ENCODE measurements at regions not wholly inside any gene's neighbourhood (a gene's known extent, or its start where the extent isn't known, plus 50 kb on each side); places are given as distances from the start of the nearest gene placed in this dataset.

- no peaks in the 10 kb centered on the region for H3K4me1 ChIP-seq (ENCODE audit: control insufficient read depth, insufficient read depth, low read length)
- Mint-ChIP-seq H3K27me3 (ENCODE audit: insufficient read depth) (no peaks in the 10 kb centered on the region), H3K9me3 (peaks cover 14% of the 10 kb centered on the region), H3K36me3 (ENCODE audit: low read depth) (peaks cover 5% of the 10 kb centered on the region), H3K4me3 (no peak overlapping the region), H3K27ac (no peak overlapping the region), H3K4me1 (peaks cover 18% of the 10 kb centered on the region)
- peaks cover 10% of the 10 kb centered on the region for H3K9me3 ChIP-seq (ENCODE audit: control insufficient read depth, low read length)
- no peaks in the 10 kb centered on the region for H3K27me3 ChIP-seq (ENCODE audit: control insufficient read depth, insufficient read depth, low read length, poor library complexity, severe bottlenecking)
- no peaks in the 10 kb centered on the region for H3K36me3 ChIP-seq (ENCODE audit: control insufficient read depth, insufficient read depth, low read length)
- WGBS, 2 experiments (ENCODE audit: insufficient coverage in 1 of 2, insufficient read length in 1 of 2), result 87% methylated on average over 3 of the region's 3 CpGs; no CpG with 5 or more reads in 1 of the 2 experiments
- H3K9ac ChIP-seq (ENCODE audit: extremely low read depth, low read length, poor library complexity, severe bottlenecking), result no peak overlapping the region
- no peak overlapping the region for H3K27ac ChIP-seq (ENCODE audit: low read depth, low read length)
- no peak overlapping the region for H3K4me3 ChIP-seq (ENCODE audit: low read length)
- no peak for TF ChIP-seq CTCF (conservative IDR thresholded peaks at IDR 0.05)
- no peak for DNase-seq
Measured at GRCh38 chr12:17335487-17335886, 729.5 kb upstream of the LMO3 start.

- H3K36me3 Mint-ChIP-seq (ENCODE audit: low read depth), result peaks cover 5% of the 10 kb centered on the region
Measured at GRCh38 chr12:17334784-17335183, 728.8 kb upstream of the LMO3 start.

GRCh38 chr12:17333287-17333686, 727.3 kb upstream of the LMO3 start:
- no peaks in the 10 kb centered on the region for H3K27me3 Mint-ChIP-seq (ENCODE audit: insufficient read depth)
- 93 to 94% methylated on average over 3 of the region's 3 CpGs for WGBS, 2 experiments (ENCODE audit: insufficient coverage in 1 of 2, insufficient read length in 1 of 2)
- DNase-seq, result no peak
- no peaks in the 10 kb centered on the region for H3K27me3 ChIP-seq (ENCODE audit: control insufficient read depth, insufficient read depth, low read length, poor library complexity, severe bottlenecking)
- peaks cover 25% of the 10 kb centered on the region for H3K4me1 Mint-ChIP-seq
- H3K36me3 Mint-ChIP-seq (ENCODE audit: low read depth), result peaks cover 2% of the 10 kb centered on the region
- no peak overlapping the region for H3K27ac ChIP-seq (ENCODE audit: low read depth, low read length)
- H3K36me3 ChIP-seq (ENCODE audit: control insufficient read depth, insufficient read depth, low read length), result no peaks in the 10 kb centered on the region
- no peak overlapping the region for H3K27ac Mint-ChIP-seq
- no peak overlapping the region for H3K4me3 Mint-ChIP-seq
- no peaks in the 10 kb centered on the region for H3K4me1 ChIP-seq (ENCODE audit: control insufficient read depth, insufficient read depth, low read length)
- H3K4me3 ChIP-seq (ENCODE audit: low read length), result no peak overlapping the region
- H3K9me3 Mint-ChIP-seq, result peaks cover 8% of the 10 kb centered on the region
- H3K9me3 ChIP-seq (ENCODE audit: control insufficient read depth, low read length), result no peaks in the 10 kb centered on the region
- TF ChIP-seq CTCF (conservative IDR thresholded peaks at IDR 0.05), result no peak
- no peak overlapping the region for H3K9ac ChIP-seq (ENCODE audit: extremely low read depth, low read length, poor library complexity, severe bottlenecking)

More at GRCh38 chr12:17334784-17335183, 728.8 kb upstream of the LMO3 start:
- H3K27ac Mint-ChIP-seq, result peak overlapping the region; percentile 12
- Histone ChIP-seq H3K36me3 (ENCODE audit: control insufficient read depth, insufficient read depth, low read length) (no peaks in the 10 kb centered on the region), H3K9ac (ENCODE audit: extremely low read depth, low read length, poor library complexity, severe bottlenecking) (no peak overlapping the region), H3K4me1 (ENCODE audit: control insufficient read depth, insufficient read depth, low read length) (no peaks in the 10 kb centered on the region), H3K9me3 (ENCODE audit: control insufficient read depth, low read length) (peaks cover 10% of the 10 kb centered on the region), H3K27ac (ENCODE audit: low read depth, low read length) (no peak overlapping the region), H3K4me3 (ENCODE audit: low read length) (no peak overlapping the region), H3K27me3 (ENCODE audit: control insufficient read depth, insufficient read depth, low read length, poor library complexity, severe bottlenecking) (no peaks in the 10 kb centered on the region)
- peaks cover 18% of the 10 kb centered on the region for H3K4me1 Mint-ChIP-seq
- H3K4me3 Mint-ChIP-seq, result no peak overlapping the region
- peak; percentile 47 for DNase-seq
- TF ChIP-seq CTCF (conservative IDR thresholded peaks at IDR 0.05), result no peak
- no peaks in the 10 kb centered on the region for H3K27me3 Mint-ChIP-seq (ENCODE audit: insufficient read depth)
- WGBS, 2 experiments (ENCODE audit: insufficient coverage in 1 of 2, insufficient read length in 1 of 2), result 60 to 72% methylated on average over 1 to 3 of the region's 3 CpGs
- peaks cover 12% of the 10 kb centered on the region for H3K9me3 Mint-ChIP-seq

Data from endodermal cell (in vitro differentiated cells).